HepG2 (cell line): ENCODE measurements at regions not wholly inside any gene's neighbourhood (a gene's known extent, or its start where the extent isn't known, plus 50 kb on each side); places are given as distances from the start of the nearest gene placed in this dataset.

Source experiments
- ATAC-seq: fragments of 200-7000 bp; cut with Tn5 transposase; 3 replicates; pipeline ENCODE4 v1.9.1; 2020; ENCODE audit warnings: mild to moderate bottlenecking, moderate library complexity
- BruUV-seq: library from RNA; stranded (reverse); fragments of 400-500 nt; replicated peaks from 2 replicates; lab custom pipeline; 2021; lab: Mats Ljungman, UMichigan
- CTCF ChIA-PET: fragments of 300-600 bp; formaldehyde crosslinking; extraction: SDS; loops from one replicate; lab custom pipeline; 2021; ENCODE audit warnings: low total read pairs, inconsistent platforms, low intra/inter-chr PET ratio; lab: Yijun Ruan, JAX
- POLR2A ChIA-PET: fragments of 350-600 bp; sonication (Branson Sonifier 250); formaldehyde crosslinking; loops from one replicate; lab custom pipeline; 2020; ENCODE audit warnings: antibody characterized with exemption, inconsistent platforms; lab: Yijun Ruan, JAX
- DNase-seq: peaks from one replicate; pipeline ENCODE4 v3.0.0-alpha.2; 2015; ENCODE audit warnings: low spot score
- FAIRE-seq: peaks from 3 replicates; lab custom pipeline; 2011; peaks lifted over from hg19 to GRCh38; lab: Jason Lieb, UNC
- H2AFZ ChIP-seq: one replicate; pipeline ENCODE4 v1.6.1; 2011; ENCODE audit warnings: low read length, inconsistent platforms
- H3K27ac ChIP-seq: fragments of 300-600 bp; 3 replicates; pipeline ENCODE4 v1.8.0; 2011; ENCODE audit warnings: mixed run types, mild to moderate bottlenecking, mixed read lengths, low read length, inconsistent platforms; ENCODE audit not compliant: insufficient read depth; ENCODE audit errors: extremely low read length
- H3K27me3 ChIP-seq, 2 experiments: fragments of 200-600 bp in 1 of 2; 2 replicates in 1 of 2; 3 replicates in 1 of 2; pipeline versions ENCODE4 v1.6.0 to v1.8.0; 2011; ENCODE audit warnings: low read length in 2 of 2, mild to moderate bottlenecking in 2 of 2, moderate library complexity in 2 of 2, inconsistent platforms in 1 of 2; ENCODE audit not compliant: insufficient read depth in 2 of 2, control insufficient read depth in 1 of 2
- H3K36me3 ChIP-seq, 2 experiments: fragments of 200-600 bp in 1 of 2; replicated peaks in 1 of 2; 2 replicates in 1 of 2; 3 replicates in 1 of 2; pipeline versions ENCODE4 v1.5.1 to v1.8.0; 2011; ENCODE audit warnings: low read length in 2 of 2, inconsistent platforms in 1 of 2; ENCODE audit not compliant: insufficient read depth in 2 of 2, control insufficient read depth in 1 of 2
- H3K4me1 ChIP-seq: 2 replicates; pipeline ENCODE4 v1.5.1; 2012; ENCODE audit warnings: low read length, inconsistent platforms; ENCODE audit not compliant: insufficient read depth
- H3K4me2 ChIP-seq: 2 replicates; pipeline ENCODE4 v1.6.0; 2011; ENCODE audit warnings: low read depth, low read length, inconsistent platforms
- H3K4me3 ChIP-seq, 3 experiments: fragments of 200-600 bp in 1 of 3; sonication (generic), shearing (Covaris generic) in 1 of 3; replicated peaks in 1 of 3; 2 replicates each; pipeline ENCODE4 v1.5.1; 2011 to 2016; ENCODE audit warnings: low read length in 3 of 3, inconsistent platforms in 2 of 3, low read depth in 2 of 3, mild to moderate bottlenecking in 2 of 3, control low read depth in 1 of 3, mixed read lengths in 1 of 3; ENCODE audit not compliant: insufficient read depth in 1 of 3
- H3K79me2 ChIP-seq: one replicate; pipeline ENCODE4 v1.6.1; 2011; ENCODE audit warnings: low read length, inconsistent platforms; ENCODE audit not compliant: insufficient read depth
- H3K9ac ChIP-seq: 2 replicates; pipeline ENCODE4 v1.6.0; 2011; ENCODE audit warnings: mild to moderate bottlenecking, low read depth, low read length, inconsistent platforms; ENCODE audit not compliant: insufficient read depth
- H3K9me3 ChIP-seq: 2 replicates; pipeline ENCODE4 v1.5.1; 2012; ENCODE audit warnings: mild to moderate bottlenecking, low read length
- H4K20me1 ChIP-seq: 2 replicates; pipeline ENCODE4 v1.6.0; 2011; ENCODE audit warnings: inconsistent platforms, mild to moderate bottlenecking, low read length, moderate library complexity; ENCODE audit not compliant: insufficient read depth
- HIVEP1 ChIP-seq: sonication (generic); formaldehyde crosslinking; IDR thresholded peaks from 2 replicates; pipeline ENCODE4 v1.4.0; 2020; ENCODE audit warnings: mild to moderate bottlenecking, missing genetic modification reagents
- MXD4 ChIP-seq: IDR thresholded peaks from 2 replicates; pipeline ENCODE4 v1.6.1; 2016; ENCODE audit warnings: mild to moderate bottlenecking, missing biosample characterization, missing genetic modification reagents
- NFE2L1 ChIP-seq: sonication (generic); formaldehyde crosslinking; IDR thresholded peaks from 2 replicates; pipeline ENCODE4 v1.4.0; 2020; ENCODE audit warnings: missing genetic modification reagents, mild to moderate bottlenecking, borderline replicate concordance
- PCBP1 ChIP-seq: fragments of 200-400 bp; formaldehyde crosslinking; IDR thresholded peaks from 2 replicates; pipeline ENCODE4 v1.6.1; 2017; ENCODE audit warnings: mild to moderate bottlenecking, low read depth, low read length, borderline replicate concordance
- SMC3 ChIP-seq: IDR thresholded peaks from 2 replicates; pipeline ENCODE4 v1.6.1; 2011; ENCODE audit warnings: low read length, improper control_type of control experiment
- ZNF263 ChIP-seq: sonication (generic); formaldehyde crosslinking; IDR thresholded peaks from 2 replicates; pipeline ENCODE4 v1.4.0; 2020; ENCODE audit warnings: missing genetic modification reagents
- ZNF710 ChIP-seq: sonication (generic); formaldehyde crosslinking; IDR thresholded peaks from 2 replicates; pipeline ENCODE4 v1.5.0; 2020; ENCODE audit warnings: mild to moderate bottlenecking, missing genetic modification reagents, borderline replicate concordance
- ZNF788 ChIP-seq: sonication (generic); formaldehyde crosslinking; IDR thresholded peaks from 2 replicates; pipeline ENCODE4 v1.5.0; 2020; ENCODE audit warnings: mild to moderate bottlenecking, missing genetic modification reagents, borderline replicate concordance
- WGBS: methylation state at CpG from one replicate; pipeline ENCODE4 v1.1.6; 2017; ENCODE audit warnings: low lambda C conversion rate; 5-methylcytosine and 5-hydroxymethylcytosine counted together
- in situ Hi-C: cut with HindIII; loops from 2 replicates; pipeline ENCODE4 v1.10.0; 2017; ENCODE audit warnings: low pct_unique_long_range_greater_than_20kb; ENCODE audit not compliant: extremely low pct_ligation_motif_present
- intact Hi-C: fragments of 100-400 bp; cut with micrococcal nuclease; formaldehyde crosslinking; loops from one replicate; pipeline ENCODE4 v1.10.0; 2022; ENCODE audit not compliant: unreplicated experiment

- Histone ChIP-seq H3K4me2 (no peak overlapping the region), H3K36me3 (no peaks in the 10 kb centered on the region; a peak in 1 of 5 replicates), H3K27ac (no peak overlapping the region), H3K9ac (no peak overlapping the region), H3K27me3 (peaks cover 6 to 53% of the 10 kb centered on the region in 2 experiments)
- CTCF ChIA-PET = no interaction called here
- BruUV-seq = no TSS peak
- FAIRE-seq (no peak), DNase-seq (no peak)
- in situ Hi-C loops = no loop called here
- TF ChIP-seq SMC3 = no peak
- TF ChIP-seq ZNF788 (CRISPR knock-in tag) = no peak
- no peak for TF ChIP-seq ZNF710 (CRISPR knock-in tag)
- TF ChIP-seq PCBP1 = no peak
- no peak for TF ChIP-seq MXD4 (CRISPR knock-in tag)
- TF ChIP-seq NFE2L1 = no peak
- TF ChIP-seq ZNF263 (CRISPR knock-in tag) = no peak
- TF ChIP-seq HIVEP1 = no peak
- TF ChIP-seq, all 625 proteins: peak for 0
- Histone ChIP-seq H4K20me1 (no peaks in the 10 kb centered on the region), H3K9me3 (no peaks in the 10 kb centered on the region), H3K4me3 (no peak overlapping the region), H2AFZ (no peak overlapping the region), H3K4me1 (no peaks in the 10 kb centered on the region), H3K79me2 (no peaks in the 10 kb centered on the region)
- POLR2A ChIA-PET = no interaction called here
- intact Hi-C loops = no loop called here
- ATAC-seq = no peak
- 34% methylated on average over 19 of the region's 24 CpGs for WGBS
Observed at GRCh38 chr13:111514610-111515306, 194.3 kb downstream of the TEX29 start.
